HG03432 (cell line): ENCODE measurements at regions not wholly inside any gene's neighbourhood (a gene's known extent, or its start where the extent isn't known, plus 50 kb on each side); places are given as distances from the start of the nearest gene placed in this dataset.

ENCODE experiments used
- ATAC-seq: cut with Tn5 transposase; IDR thresholded peaks from one replicate; pipeline ENCODE4 v1.9.1; 2021; ENCODE audit warnings: mild to moderate bottlenecking, moderate library complexity; ENCODE audit not compliant: unreplicated experiment

GRCh38 chr19:28024920-28025319 is 1188.0 kb downstream of the UQCRFS1 start:
- ATAC-seq = no peak

- no peak for ATAC-seq
Observed at GRCh38 chr19:28023064-28023463, 1189.9 kb downstream of the UQCRFS1 start.

- no peak for ATAC-seq
Observed at GRCh38 chr19:28022506-28022905, 1190.4 kb downstream of the UQCRFS1 start.

GRCh38 chr19:28021259-28022185 is 1191.4 kb downstream of the UQCRFS1 start:
- ATAC-seq = no peak

- no peak for ATAC-seq
Observed at GRCh38 chr19:28020619-28021258, 1192.2 kb downstream of the UQCRFS1 start.

- ATAC-seq = no peak
Observed at GRCh38 chr19:28019901-28020300, 1193.0 kb downstream of the UQCRFS1 start.

- no peak for ATAC-seq
Observed at GRCh38 chr19:28019371-28019770, 1193.6 kb downstream of the UQCRFS1 start.

- no peak for ATAC-seq
Observed at GRCh38 chr19:28018499-28018898, 1194.5 kb downstream of the UQCRFS1 start.

- no peak for ATAC-seq
Observed at GRCh38 chr19:28014615-28015405, 1198.1 kb downstream of the UQCRFS1 start.

- no peak for ATAC-seq
Observed at GRCh38 chr19:28012361-28012760, 1200.6 kb downstream of the UQCRFS1 start.

- ATAC-seq = no peak
Observed at GRCh38 chr19:28010656-28011055, 1202.3 kb downstream of the UQCRFS1 start.

GRCh38 chr19:28009696-28010095 is 1203.3 kb downstream of the UQCRFS1 start:
- no peak for ATAC-seq

- no peak for ATAC-seq
Observed at GRCh38 chr19:28008695-28009094, 1204.3 kb downstream of the UQCRFS1 start.

GRCh38 chr19:28003543-28003942 is 1209.4 kb downstream of the UQCRFS1 start:
- no peak for ATAC-seq

- ATAC-seq = no peak
Observed at GRCh38 chr19:27997069-27997468, 1215.9 kb downstream of the UQCRFS1 start.

- ATAC-seq = no peak
Observed at GRCh38 chr19:27993619-27994570, 1219.1 kb downstream of the UQCRFS1 start.

- ATAC-seq = no peak
Observed at GRCh38 chr19:27986299-27986698, 1226.7 kb downstream of the UQCRFS1 start.

GRCh38 chr19:27975419-27976005 is 1237.4 kb downstream of the UQCRFS1 start:
- ATAC-seq = no peak

GRCh38 chr19:27974082-27974513 is 1238.9 kb downstream of the UQCRFS1 start:
- ATAC-seq = no peak
